IMR-90 (cell line): ENCODE measurements at regions not wholly inside any gene's neighbourhood (a gene's known extent, or its start where the extent isn't known, plus 50 kb on each side); places are given as distances from the start of the nearest gene placed in this dataset.

ENCODE experiments used
- ATAC-seq: fragments of 200-7000 bp; cut with Tn5 transposase; 2 replicates; pipeline ENCODE4 v1.9.1; 2020; ENCODE audit warnings: low read depth, mild to moderate bottlenecking, moderate library complexity
- BruUV-seq: library from RNA; stranded (reverse); fragments of 400-500 nt; replicated peaks from 2 replicates; lab custom pipeline; 2021; lab: Mats Ljungman, UMichigan
- CTCF ChIA-PET: fragments of 300-600 bp; formaldehyde crosslinking; extraction: SDS; loops from one replicate; lab custom pipeline; 2021; ENCODE audit warnings: antibody characterized with exemption; lab: Yijun Ruan, JAX
- POLR2A ChIA-PET: fragments of 300-600 bp; sonication (Branson Sonifier 250); formaldehyde crosslinking; loops from one replicate; lab custom pipeline; 2022; ENCODE audit warnings: antibody characterized with exemption; ENCODE audit not compliant: unreplicated experiment; lab: Charles Lee
- DNase-seq: peaks from one replicate; pipeline ENCODE4 v3.0.0; 2013
- H2AFZ ChIP-seq: replicated peaks from 2 replicates; pipeline ENCODE3; 2013; ENCODE audit warnings: low read length, mild to moderate bottlenecking; ENCODE audit not compliant: poor library complexity
- H2AK5ac ChIP-seq: 2 replicates; pipeline ENCODE4 v1.6.1; 2013; ENCODE audit warnings: low read depth, low read length, inconsistent platforms
- H2AK9ac ChIP-seq: replicated peaks from 2 replicates; pipeline ENCODE3; 2013; ENCODE audit warnings: mild to moderate bottlenecking, low read depth, low read length, moderate library complexity; ENCODE audit not compliant: poor library complexity
- H2BK120ac ChIP-seq: 2 replicates; pipeline ENCODE4 v1.6.1; 2013; ENCODE audit warnings: low read depth, low read length, inconsistent platforms
- H2BK15ac ChIP-seq: 3 replicates; pipeline ENCODE4 v1.6.1; 2013; ENCODE audit warnings: low read depth, low read length, inconsistent platforms
- H2BK20ac ChIP-seq: 2 replicates; pipeline ENCODE4 v1.6.1; 2013; ENCODE audit warnings: low read depth, mild to moderate bottlenecking, inconsistent platforms, low read length, moderate library complexity
- H2BK5ac ChIP-seq: 2 replicates; pipeline ENCODE4 v1.6.1; 2013; ENCODE audit warnings: mild to moderate bottlenecking, low read depth, low read length, inconsistent platforms; ENCODE audit not compliant: poor library complexity, severe bottlenecking
- H3K14ac ChIP-seq: replicated peaks from 2 replicates; pipeline ENCODE4 v1.6.1; 2013; ENCODE audit warnings: low read depth, low read length, inconsistent platforms
- H3K18ac ChIP-seq: 2 replicates; pipeline ENCODE4 v1.6.1; 2013; ENCODE audit warnings: low read depth, low read length, control low read depth
- H3K23ac ChIP-seq: 2 replicates; pipeline ENCODE4 v1.6.1; 2013; ENCODE audit warnings: low read depth, low read length, inconsistent platforms
- H3K27ac ChIP-seq: 2 replicates; pipeline ENCODE4 v1.5.1; 2013; ENCODE audit warnings: mild to moderate bottlenecking, control low read depth, low read length; ENCODE audit not compliant: insufficient read depth
- H3K27me3 ChIP-seq: 2 replicates; pipeline ENCODE4 v1.6.1; 2013; ENCODE audit warnings: low read length; ENCODE audit not compliant: control insufficient read depth, insufficient read depth
- H3K36me3 ChIP-seq: 2 replicates; pipeline ENCODE4 v1.6.1; 2013; ENCODE audit warnings: low read length, mixed read lengths; ENCODE audit not compliant: control insufficient read depth, insufficient read depth
- H3K4ac ChIP-seq: 2 replicates; pipeline ENCODE4 v1.6.1; 2013; ENCODE audit warnings: low read depth, low read length, inconsistent platforms
- H3K4me1 ChIP-seq: 2 replicates; pipeline ENCODE4 v1.6.1; 2013; ENCODE audit warnings: low read length, mixed read lengths; ENCODE audit not compliant: control insufficient read depth, insufficient read depth
- H3K4me2 ChIP-seq: 2 replicates; pipeline ENCODE4 v1.6.1; 2013; ENCODE audit warnings: low read depth, mild to moderate bottlenecking, control low read depth, low read length, moderate library complexity
- H3K4me3 ChIP-seq: 2 replicates; pipeline ENCODE4 v1.5.1; 2013; ENCODE audit warnings: low read depth, mild to moderate bottlenecking, control low read depth, low read length, moderate library complexity; ENCODE audit not compliant: insufficient read depth
- H3K56ac ChIP-seq: 2 replicates; pipeline ENCODE4 v1.6.1; 2013; ENCODE audit warnings: low read length, inconsistent platforms; ENCODE audit not compliant: insufficient read depth; ENCODE audit errors: extremely low read depth
- H3K79me1 ChIP-seq, 2 experiments: 2 replicates each; pipeline ENCODE4 v1.6.1; 2013; ENCODE audit warnings: low read length in 2 of 2, inconsistent platforms in 1 of 2, low read depth in 1 of 2
- H3K9ac ChIP-seq: 2 replicates; pipeline ENCODE4 v1.6.1; 2013; ENCODE audit warnings: low read depth, low read length, control low read depth
- H3K9me1 ChIP-seq: 2 replicates; pipeline ENCODE4 v1.6.1; 2013; ENCODE audit warnings: low read length, inconsistent platforms; ENCODE audit not compliant: insufficient read depth
- H3K9me3 ChIP-seq: 2 replicates; pipeline ENCODE4 v1.6.1; 2013; ENCODE audit warnings: low read length; ENCODE audit not compliant: control insufficient read depth, insufficient read depth
- H4K20me1 ChIP-seq: 2 replicates; pipeline ENCODE4 v1.6.1; 2013; ENCODE audit warnings: low read length, inconsistent platforms; ENCODE audit not compliant: insufficient read depth
- H4K5ac ChIP-seq: 2 replicates; pipeline ENCODE4 v1.6.1; 2013; ENCODE audit warnings: mild to moderate bottlenecking, low read depth, low read length, control low read depth
- H4K8ac ChIP-seq, 2 experiments: 2 replicates each; pipeline ENCODE4 v1.6.1; 2013; ENCODE audit warnings: low read depth in 2 of 2, low read length in 2 of 2, control low read depth in 1 of 2, inconsistent platforms in 1 of 2
- H4K91ac ChIP-seq: 2 replicates; pipeline ENCODE4 v1.6.1; 2013; ENCODE audit warnings: low read depth, low read length, inconsistent platforms; ENCODE audit not compliant: insufficient read depth
- BHLHE40 ChIP-seq: fragments of 150-350 bp; IDR thresholded peaks from 2 replicates; pipeline ENCODE4 v1.6.1; 2016; ENCODE audit warnings: mild to moderate bottlenecking, low read depth, low read length
- CEBPB ChIP-seq: IDR thresholded peaks from 2 replicates; pipeline ENCODE4 v1.6.1; 2012; ENCODE audit warnings: low read depth, low read length, improper control_type of control experiment
- CHD1 ChIP-seq: IDR thresholded peaks from 2 replicates; pipeline ENCODE4 v1.6.1; 2012; ENCODE audit warnings: low read depth, low read length, improper control_type of control experiment
- FOS ChIP-seq: fragments of 150-350 bp; IDR thresholded peaks from 2 replicates; pipeline ENCODE4 v1.6.1; 2016; ENCODE audit warnings: low read depth, low read length
- MAFK ChIP-seq: IDR thresholded peaks from 2 replicates; pipeline ENCODE4 v1.6.1; 2012; ENCODE audit warnings: low read depth, low read length, improper control_type of control experiment
- MAZ ChIP-seq: IDR thresholded peaks from 2 replicates; pipeline ENCODE4 v1.6.1; 2012; ENCODE audit warnings: low read depth, mild to moderate bottlenecking, low read length, improper control_type of control experiment, moderate library complexity, borderline replicate concordance
- MXI1 ChIP-seq: IDR thresholded peaks from 2 replicates; pipeline ENCODE4 v1.6.1; 2012; ENCODE audit warnings: low read depth, mild to moderate bottlenecking, low read length, moderate library complexity, borderline replicate concordance
- NFE2L2 ChIP-seq: fragments of 150-350 bp; IDR thresholded peaks from 2 replicates; pipeline ENCODE4 v1.6.1; 2016; ENCODE audit warnings: low read depth, mild to moderate bottlenecking, low read length
- POLR2A ChIP-seq: IDR thresholded peaks from 2 replicates; pipeline ENCODE4 v1.6.1; 2012; ENCODE audit warnings: mild to moderate bottlenecking, low read depth, low read length
- RAD21 ChIP-seq: IDR thresholded peaks from 2 replicates; pipeline ENCODE4 v1.6.1; 2012; ENCODE audit warnings: low read length, improper control_type of control experiment
- RCOR1 ChIP-seq: IDR thresholded peaks from 2 replicates; pipeline ENCODE4 v1.6.1; 2012; ENCODE audit warnings: mild to moderate bottlenecking, low read length, improper control_type of control experiment; ENCODE audit not compliant: insufficient replicate concordance
- RFX5 ChIP-seq: IDR thresholded peaks from 2 replicates; pipeline ENCODE4 v1.8.0; 2012; ENCODE audit warnings: low read depth, mild to moderate bottlenecking, low read length, moderate library complexity
- SMC3 ChIP-seq: fragments of 150-350 bp; IDR thresholded peaks from 2 replicates; pipeline ENCODE4 v1.6.1; 2016; ENCODE audit warnings: low read depth, mild to moderate bottlenecking, antibody characterized with exemption, low read length, moderate library complexity
- dilution Hi-C: fragments of 300-500 bp; cut with HindIII; formaldehyde crosslinking; loops from one replicate; pipeline ENCODE4 v1.14.3; 2018; ENCODE audit warnings: low sequenced_read_pairs; ENCODE audit not compliant: unreplicated experiment
- in situ Hi-C: fragments of 300-500 bp; cut with MboI; formaldehyde crosslinking; loops from 3 replicates; pipeline ENCODE4 v1.14.3; 2019; ENCODE audit warnings: low sequenced_read_pairs, inconsistent platforms, mixed read lengths
- intact Hi-C: fragments of 100-400 bp; cut with micrococcal nuclease; formaldehyde crosslinking; loops from 2 replicates; pipeline ENCODE4 v1.10.0; 2022
- TF ChIP-seq, protein P1 (sequence below): conservative IDR thresholded peaks from 2 replicates; pipeline ENCODE4 v1.5.1; 2012; ENCODE audit warnings: mild to moderate bottlenecking, low read depth, low read length, improper control_type of control experiment
- TF ChIP-seq, protein P2 (sequence below): fragments of 150-350 bp; IDR thresholded peaks from 2 replicates; pipeline ENCODE4 v1.6.1; 2016; ENCODE audit warnings: low read depth, mild to moderate bottlenecking, low read length, moderate library complexity, borderline replicate concordance
- TF ChIP-seq, protein P3 (sequence below): fragments of 150-350 bp; IDR thresholded peaks from 2 replicates; pipeline ENCODE4 v1.6.1; 2017; ENCODE audit warnings: mild to moderate bottlenecking, antibody characterized with exemption, low read length, low read depth

DNA sequence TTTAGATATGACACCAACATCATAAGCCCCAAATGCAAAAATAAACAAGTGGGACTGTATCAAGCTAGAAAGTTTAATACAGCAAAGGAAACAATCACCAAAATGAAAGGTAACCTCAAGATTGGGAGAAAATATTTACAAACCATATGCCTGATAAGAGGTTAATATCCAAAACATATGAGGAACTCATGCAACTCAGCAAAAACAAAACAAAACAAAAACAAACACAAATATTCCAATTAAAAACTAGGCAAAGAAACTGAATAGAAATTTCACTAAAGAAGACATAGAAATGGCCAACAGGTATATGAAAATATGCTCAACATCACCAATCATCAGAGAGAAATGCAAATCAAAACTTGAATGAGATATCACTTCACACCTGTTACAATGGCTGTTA is 116.5 kb upstream of the ATP1B1 start:
- H2BK120ac ChIP-seq: no peak overlapping the region
- H2BK5ac ChIP-seq: no peak overlapping the region
- intact Hi-C loops (no loop called here), dilution Hi-C loops (no loop called here), in situ Hi-C loops (no loop called here)
- H2BK20ac ChIP-seq: no peak overlapping the region
- no peaks in the 10 kb centered on the region for H3K9me3 ChIP-seq
- no peak overlapping the region for H3K4me2 ChIP-seq
- no peak overlapping the region for H3K9ac ChIP-seq
- no peak overlapping the region for H2AK9ac ChIP-seq
- no peak overlapping the region for H3K56ac ChIP-seq
- BruUV-seq: no TSS peak
- no peak overlapping the region for H4K5ac ChIP-seq
- TF ChIP-seq, protein P1, sequence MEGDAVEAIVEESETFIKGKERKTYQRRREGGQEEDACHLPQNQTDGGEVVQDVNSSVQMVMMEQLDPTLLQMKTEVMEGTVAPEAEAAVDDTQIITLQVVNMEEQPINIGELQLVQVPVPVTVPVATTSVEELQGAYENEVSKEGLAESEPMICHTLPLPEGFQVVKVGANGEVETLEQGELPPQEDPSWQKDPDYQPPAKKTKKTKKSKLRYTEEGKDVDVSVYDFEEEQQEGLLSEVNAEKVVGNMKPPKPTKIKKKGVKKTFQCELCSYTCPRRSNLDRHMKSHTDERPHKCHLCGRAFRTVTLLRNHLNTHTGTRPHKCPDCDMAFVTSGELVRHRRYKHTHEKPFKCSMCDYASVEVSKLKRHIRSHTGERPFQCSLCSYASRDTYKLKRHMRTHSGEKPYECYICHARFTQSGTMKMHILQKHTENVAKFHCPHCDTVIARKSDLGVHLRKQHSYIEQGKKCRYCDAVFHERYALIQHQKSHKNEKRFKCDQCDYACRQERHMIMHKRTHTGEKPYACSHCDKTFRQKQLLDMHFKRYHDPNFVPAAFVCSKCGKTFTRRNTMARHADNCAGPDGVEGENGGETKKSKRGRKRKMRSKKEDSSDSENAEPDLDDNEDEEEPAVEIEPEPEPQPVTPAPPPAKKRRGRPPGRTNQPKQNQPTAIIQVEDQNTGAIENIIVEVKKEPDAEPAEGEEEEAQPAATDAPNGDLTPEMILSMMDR: no peak
- TF ChIP-seq MAZ: no peak
- TF ChIP-seq RAD21: no peak
- TF ChIP-seq, protein P2, sequence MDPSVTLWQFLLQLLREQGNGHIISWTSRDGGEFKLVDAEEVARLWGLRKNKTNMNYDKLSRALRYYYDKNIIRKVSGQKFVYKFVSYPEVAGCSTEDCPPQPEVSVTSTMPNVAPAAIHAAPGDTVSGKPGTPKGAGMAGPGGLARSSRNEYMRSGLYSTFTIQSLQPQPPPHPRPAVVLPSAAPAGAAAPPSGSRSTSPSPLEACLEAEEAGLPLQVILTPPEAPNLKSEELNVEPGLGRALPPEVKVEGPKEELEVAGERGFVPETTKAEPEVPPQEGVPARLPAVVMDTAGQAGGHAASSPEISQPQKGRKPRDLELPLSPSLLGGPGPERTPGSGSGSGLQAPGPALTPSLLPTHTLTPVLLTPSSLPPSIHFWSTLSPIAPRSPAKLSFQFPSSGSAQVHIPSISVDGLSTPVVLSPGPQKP: no peak
- no peak for TF ChIP-seq CHD1
- TF ChIP-seq SMC3: no peak
- TF ChIP-seq, protein P3, sequence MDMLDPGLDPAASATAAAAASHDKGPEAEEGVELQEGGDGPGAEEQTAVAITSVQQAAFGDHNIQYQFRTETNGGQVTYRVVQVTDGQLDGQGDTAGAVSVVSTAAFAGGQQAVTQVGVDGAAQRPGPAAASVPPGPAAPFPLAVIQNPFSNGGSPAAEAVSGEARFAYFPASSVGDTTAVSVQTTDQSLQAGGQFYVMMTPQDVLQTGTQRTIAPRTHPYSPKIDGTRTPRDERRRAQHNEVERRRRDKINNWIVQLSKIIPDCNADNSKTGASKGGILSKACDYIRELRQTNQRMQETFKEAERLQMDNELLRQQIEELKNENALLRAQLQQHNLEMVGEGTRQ: no peak
- no peak for TF ChIP-seq MAFK
- no peak for TF ChIP-seq NFE2L2
- no peak for TF ChIP-seq BHLHE40
- TF ChIP-seq RFX5: no peak
- no peak for TF ChIP-seq RCOR1
- TF ChIP-seq FOS: no peak
- TF ChIP-seq MXI1: no peak
- TF ChIP-seq POLR2A: no peak
- no peak for TF ChIP-seq CEBPB
- no peak overlapping the region for H2AFZ ChIP-seq
- no peaks in the 10 kb centered on the region for H3K36me3 ChIP-seq
- ChIA-PET CTCF (no interaction called here), POLR2A (no interaction called here)
- H2AK5ac ChIP-seq: no peak overlapping the region
- H3K79me1 ChIP-seq: no peaks in the 10 kb centered on the region
- no peak overlapping the region for H3K23ac ChIP-seq
- no peak overlapping the region for H3K14ac ChIP-seq
- H3K27me3 ChIP-seq: no peaks in the 10 kb centered on the region
- ATAC-seq: no peak
- H3K9me1 ChIP-seq: no peaks in the 10 kb centered on the region
- no peak overlapping the region for H3K27ac ChIP-seq
- no peak overlapping the region for H4K8ac ChIP-seq
- H4K20me1 ChIP-seq: no peaks in the 10 kb centered on the region
- H3K18ac ChIP-seq: no peak overlapping the region
- H3K4ac ChIP-seq: no peak overlapping the region
- H4K91ac ChIP-seq: no peak overlapping the region
- DNase-seq: no peak
- H3K4me1 ChIP-seq: no peaks in the 10 kb centered on the region
- no peak overlapping the region for H2BK15ac ChIP-seq
- no peak overlapping the region for H3K4me3 ChIP-seq
